Stimulated activated naive CD8-positive, alpha-beta T cell treated with anti-CD3 and anti-CD28 coated beads, Interleukin-15, Interleukin-2, amounts not matched to agents 100 ng/mL and 50 ng/mL, for 24 hours (primary cell): ENCODE measurements at regions not wholly inside any gene's neighbourhood (a gene's known extent, or its start where the extent isn't known, plus 50 kb on each side); places are given as distances from the start of the nearest gene placed in this dataset.
A peak's percentile ranks its signal among the peaks of the same experiment; 100 is the strongest.

Experiments used
- H3K27ac Mint-ChIP-seq: one replicate; pipeline ENCODE4 v1.8.0; 2021; ENCODE audit warnings: mild to moderate bottlenecking, mixed read lengths
- H3K27me3 Mint-ChIP-seq: one replicate; pipeline ENCODE4 v1.8.0; 2021; ENCODE audit warnings: mixed read lengths
- H3K36me3 Mint-ChIP-seq: one replicate; pipeline ENCODE4 v1.8.0; 2021; ENCODE audit warnings: low read depth, mixed read lengths
- H3K4me1 Mint-ChIP-seq: one replicate; pipeline ENCODE4 v1.8.0; 2021; ENCODE audit warnings: low read depth, mixed read lengths
- H3K4me3 Mint-ChIP-seq: one replicate; pipeline ENCODE4 v1.8.0; 2021; ENCODE audit warnings: mild to moderate bottlenecking, mixed read lengths
- H3K9me3 Mint-ChIP-seq: one replicate; pipeline ENCODE4 v1.8.0; 2021; ENCODE audit warnings: mixed read lengths

- Mint-ChIP-seq H3K27ac (no peak overlapping the region), H3K27me3 (no peaks in the 10 kb centered on the region), H3K36me3 (no peaks in the 10 kb centered on the region), H3K4me1 (peaks cover 30% of the 10 kb centered on the region), H3K4me3 (no peak overlapping the region), H3K9me3 (no peaks in the 10 kb centered on the region)
Measured at GRCh38 chr19:28471731-28472510, 741.0 kb downstream of the UQCRFS1 start.

GRCh38 chr19:28469544-28469943 is 743.4 kb downstream of the UQCRFS1 start:
- Mint-ChIP-seq H3K4me1 (peaks cover 43% of the 10 kb centered on the region), H3K4me3 (no peak overlapping the region), H3K9me3 (no peaks in the 10 kb centered on the region), H3K36me3 (no peaks in the 10 kb centered on the region), H3K27me3 (no peaks in the 10 kb centered on the region), H3K27ac (no peak overlapping the region)

- no peak overlapping the region for H3K4me3 Mint-ChIP-seq
- no peaks in the 10 kb centered on the region for H3K36me3 Mint-ChIP-seq
- peaks cover 43% of the 10 kb centered on the region for H3K4me1 Mint-ChIP-seq
- no peak overlapping the region for H3K27ac Mint-ChIP-seq
- no peaks in the 10 kb centered on the region for H3K9me3 Mint-ChIP-seq
- H3K27me3 Mint-ChIP-seq = no peaks in the 10 kb centered on the region
Measured at GRCh38 chr19:28468701-28469459, 744.1 kb downstream of the UQCRFS1 start.

- Mint-ChIP-seq H3K36me3 (no peaks in the 10 kb centered on the region), H3K27ac (no peak overlapping the region), H3K9me3 (no peaks in the 10 kb centered on the region), H3K4me1 (peaks cover 40% of the 10 kb centered on the region), H3K27me3 (no peaks in the 10 kb centered on the region), H3K4me3 (no peak overlapping the region)
Measured at GRCh38 chr19:28466107-28467045, 746.6 kb downstream of the UQCRFS1 start.

- Mint-ChIP-seq H3K9me3 (no peaks in the 10 kb centered on the region), H3K27ac (peak overlapping the region; percentile 47), H3K4me3 (no peak overlapping the region), H3K4me1 (peaks cover 40% of the 10 kb centered on the region), H3K27me3 (no peaks in the 10 kb centered on the region), H3K36me3 (no peaks in the 10 kb centered on the region)
Measured at GRCh38 chr19:28465371-28466086, 747.4 kb downstream of the UQCRFS1 start.

GRCh38 chr19:28463493-28464053 is 749.4 kb downstream of the UQCRFS1 start:
- Mint-ChIP-seq H3K27ac (no peak overlapping the region), H3K4me1 (peaks cover 20% of the 10 kb centered on the region), H3K4me3 (no peak overlapping the region), H3K9me3 (no peaks in the 10 kb centered on the region), H3K27me3 (no peaks in the 10 kb centered on the region), H3K36me3 (no peaks in the 10 kb centered on the region)

- Mint-ChIP-seq H3K27ac (no peak overlapping the region), H3K9me3 (no peaks in the 10 kb centered on the region), H3K27me3 (peaks cover 3% of the 10 kb centered on the region), H3K4me1 (no peaks in the 10 kb centered on the region), H3K36me3 (no peaks in the 10 kb centered on the region), H3K4me3 (no peak overlapping the region)
Measured at GRCh38 chr19:28457620-28458019, 755.3 kb downstream of the UQCRFS1 start.

GRCh38 chr19:28456708-28457320 is 756.1 kb downstream of the UQCRFS1 start:
- H3K27me3 Mint-ChIP-seq = peaks cover 3% of the 10 kb centered on the region
- H3K27ac Mint-ChIP-seq = no peak overlapping the region
- no peaks in the 10 kb centered on the region for H3K4me1 Mint-ChIP-seq
- no peak overlapping the region for H3K4me3 Mint-ChIP-seq
- H3K9me3 Mint-ChIP-seq = no peaks in the 10 kb centered on the region
- H3K36me3 Mint-ChIP-seq = no peaks in the 10 kb centered on the region

GRCh38 chr19:28456252-28456651 is 756.7 kb downstream of the UQCRFS1 start:
- Mint-ChIP-seq H3K4me1 (no peaks in the 10 kb centered on the region), H3K4me3 (no peak overlapping the region), H3K27me3 (peaks cover 3% of the 10 kb centered on the region), H3K36me3 (no peaks in the 10 kb centered on the region), H3K27ac (no peak overlapping the region), H3K9me3 (no peaks in the 10 kb centered on the region)

GRCh38 chr19:28454083-28454482 is 758.9 kb downstream of the UQCRFS1 start:
- Mint-ChIP-seq H3K27me3 (peaks cover 3% of the 10 kb centered on the region), H3K9me3 (no peaks in the 10 kb centered on the region), H3K4me3 (no peak overlapping the region), H3K36me3 (no peaks in the 10 kb centered on the region), H3K27ac (no peak overlapping the region), H3K4me1 (no peaks in the 10 kb centered on the region)

- Mint-ChIP-seq H3K36me3 (no peaks in the 10 kb centered on the region), H3K27me3 (peaks cover 3% of the 10 kb centered on the region), H3K27ac (no peak overlapping the region), H3K4me3 (no peak overlapping the region), H3K9me3 (no peaks in the 10 kb centered on the region), H3K4me1 (no peaks in the 10 kb centered on the region)
Measured at GRCh38 chr19:28453420-28453819, 759.5 kb downstream of the UQCRFS1 start.

- H3K4me1 Mint-ChIP-seq = no peaks in the 10 kb centered on the region
Measured at GRCh38 chr19:28449803-28450202, 763.1 kb downstream of the UQCRFS1 start.

GRCh38 chr19:28446511-28446910 is 766.4 kb downstream of the UQCRFS1 start:
- Mint-ChIP-seq H3K27ac (no peak overlapping the region), H3K4me3 (no peak overlapping the region), H3K9me3 (no peaks in the 10 kb centered on the region), H3K4me1 (no peaks in the 10 kb centered on the region), H3K36me3 (no peaks in the 10 kb centered on the region), H3K27me3 (no peaks in the 10 kb centered on the region)

More at GRCh38 chr19:28449803-28450202, 763.1 kb downstream of the UQCRFS1 start:
- H3K36me3 Mint-ChIP-seq = no peaks in the 10 kb centered on the region
- no peaks in the 10 kb centered on the region for H3K9me3 Mint-ChIP-seq
- H3K27me3 Mint-ChIP-seq = no peaks in the 10 kb centered on the region
- H3K27ac Mint-ChIP-seq = no peak overlapping the region
- no peak overlapping the region for H3K4me3 Mint-ChIP-seq

- Mint-ChIP-seq H3K9me3 (no peaks in the 10 kb centered on the region), H3K27me3 (no peaks in the 10 kb centered on the region), H3K4me1 (no peaks in the 10 kb centered on the region), H3K4me3 (no peak overlapping the region), H3K36me3 (no peaks in the 10 kb centered on the region), H3K27ac (no peak overlapping the region)
Measured at GRCh38 chr19:28445826-28446225, 767.1 kb downstream of the UQCRFS1 start.
